ENCODE measurements at regions not wholly inside any gene's neighbourhood (a gene's known extent, or its start where the extent isn't known, plus 50 kb on each side); places are given as distances from the start of the nearest gene placed in this dataset.
"Not testable (repeated sequence)": the region's sequence is repeated elsewhere in the genome, so short reads cannot be mapped to it uniquely, and the experiment has no call there.

DNA sequence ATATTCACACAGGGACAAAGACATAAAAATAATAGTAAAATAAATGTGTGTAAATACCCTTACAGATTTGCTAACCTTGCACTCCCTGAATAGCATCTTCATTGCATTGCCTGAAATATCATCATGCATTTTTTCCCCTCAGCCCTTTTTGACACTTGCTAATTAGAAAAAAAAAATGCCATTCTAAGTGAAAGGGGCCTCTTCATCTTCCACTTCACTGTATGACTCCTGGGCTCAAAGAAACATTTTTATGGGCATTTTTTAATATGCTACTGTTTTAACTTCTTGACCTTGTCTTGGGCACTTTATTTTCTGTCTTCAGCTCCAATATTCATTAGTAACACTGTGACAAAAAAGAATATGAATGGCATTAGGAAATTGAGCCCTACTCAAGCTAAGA, 1424.4 kb downstream of the CDH8 start:
- H3K9ac ChIP-seq (ENCODE audit: low read depth in 1 of 2, low read length in 2 of 2), result no peak overlapping the region
- H3K36me3 ChIP-seq (ENCODE audit: control insufficient read depth in 1 of 2, insufficient read depth in 2 of 2, low read length in 2 of 2), result no peaks in the 10 kb centered on the region
- no peak overlapping the region for H3K27ac ChIP-seq (ENCODE audit: low read depth, low read length)
- no peak overlapping the region for H3K4me3 ChIP-seq (ENCODE audit: low read depth in 1 of 2, low read length in 2 of 2)
- H3K4me1 ChIP-seq (ENCODE audit: control insufficient read depth in 1 of 2, insufficient read depth in 2 of 2, low read length in 2 of 2), result no peaks in the 10 kb centered on the region
- H3K27me3 ChIP-seq (ENCODE audit: control insufficient read depth in 1 of 2, insufficient read depth in 2 of 2, low read length in 2 of 2), result no peaks in the 10 kb centered on the region
- H3K9me3 ChIP-seq (ENCODE audit: control insufficient read depth in 1 of 2, low read length in 2 of 2), result peaks cover 0 to 4% of the 10 kb centered on the region in 2 donors

DNA sequence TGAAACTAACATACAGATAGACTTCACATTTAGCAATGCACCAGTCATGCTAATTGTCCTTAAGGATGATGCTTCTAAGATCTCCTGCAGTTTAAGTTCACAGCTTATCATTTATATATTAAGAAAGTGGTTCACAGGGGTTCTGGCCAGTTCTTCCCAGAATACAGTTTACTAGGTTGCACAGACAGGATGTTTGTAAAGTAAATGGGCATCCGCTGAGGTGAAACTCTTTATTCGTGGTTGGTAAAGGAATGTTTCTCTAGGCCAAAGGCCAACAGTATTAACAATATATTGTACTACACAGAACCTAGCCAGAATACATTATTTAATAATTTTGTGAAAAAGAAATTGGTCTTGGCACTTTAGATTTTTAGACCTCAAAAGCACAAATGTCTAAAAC, 1427.3 kb downstream of the CDH8 start:
- H3K27ac ChIP-seq (ENCODE audit: low read depth, low read length), result no peak overlapping the region
- H3K9ac ChIP-seq (ENCODE audit: low read depth in 1 of 2, low read length in 2 of 2), result no peak overlapping the region
- peaks cover 0 to 3% of the 10 kb centered on the region in 2 donors for H3K9me3 ChIP-seq (ENCODE audit: control insufficient read depth in 1 of 2, low read length in 2 of 2)
- no peak overlapping the region for H3K4me3 ChIP-seq (ENCODE audit: low read depth in 1 of 2, low read length in 2 of 2)
- no peaks in the 10 kb centered on the region for H3K27me3 ChIP-seq (ENCODE audit: control insufficient read depth in 1 of 2, insufficient read depth in 2 of 2, low read length in 2 of 2)
- H3K36me3 ChIP-seq (ENCODE audit: control insufficient read depth in 1 of 2, insufficient read depth in 2 of 2, low read length in 2 of 2), result no peaks in the 10 kb centered on the region
- H3K4me1 ChIP-seq (ENCODE audit: control insufficient read depth in 1 of 2, insufficient read depth in 2 of 2, low read length in 2 of 2), result no peaks in the 10 kb centered on the region

DNA sequence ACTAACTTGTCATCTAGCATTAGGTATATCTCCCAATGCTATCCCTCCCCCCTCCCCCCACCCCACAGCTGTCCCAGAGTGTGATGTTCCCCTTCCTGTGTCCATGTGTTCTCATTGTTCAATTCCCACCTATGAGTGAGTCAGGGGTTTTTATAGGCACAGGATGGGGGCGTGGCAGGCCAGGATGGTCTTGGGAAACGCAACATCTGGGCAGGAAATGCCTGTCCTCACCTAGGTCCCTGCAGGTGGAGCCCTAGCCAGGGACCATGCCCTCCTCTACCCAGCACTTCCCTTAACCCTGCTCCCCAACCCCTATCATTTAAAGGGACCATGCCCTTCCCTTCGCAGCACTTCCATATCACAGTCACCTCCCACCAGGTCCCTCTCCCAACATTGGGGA, 1430.6 kb downstream of the CDH8 start:
- not testable (repeated sequence) for H3K27me3 ChIP-seq (ENCODE audit: control insufficient read depth in 1 of 2, insufficient read depth in 2 of 2, low read length in 2 of 2); H3K9ac ChIP-seq (ENCODE audit: low read depth in 1 of 2, low read length in 2 of 2); H3K27ac ChIP-seq (ENCODE audit: low read depth, low read length); H3K4me3 ChIP-seq (ENCODE audit: low read depth in 1 of 2, low read length in 2 of 2); H3K36me3 ChIP-seq (ENCODE audit: control insufficient read depth in 1 of 2, insufficient read depth in 2 of 2, low read length in 2 of 2); H3K4me1 ChIP-seq (ENCODE audit: control insufficient read depth in 1 of 2, insufficient read depth in 2 of 2, low read length in 2 of 2); H3K9me3 ChIP-seq (ENCODE audit: control insufficient read depth in 1 of 2, low read length in 2 of 2)

DNA sequence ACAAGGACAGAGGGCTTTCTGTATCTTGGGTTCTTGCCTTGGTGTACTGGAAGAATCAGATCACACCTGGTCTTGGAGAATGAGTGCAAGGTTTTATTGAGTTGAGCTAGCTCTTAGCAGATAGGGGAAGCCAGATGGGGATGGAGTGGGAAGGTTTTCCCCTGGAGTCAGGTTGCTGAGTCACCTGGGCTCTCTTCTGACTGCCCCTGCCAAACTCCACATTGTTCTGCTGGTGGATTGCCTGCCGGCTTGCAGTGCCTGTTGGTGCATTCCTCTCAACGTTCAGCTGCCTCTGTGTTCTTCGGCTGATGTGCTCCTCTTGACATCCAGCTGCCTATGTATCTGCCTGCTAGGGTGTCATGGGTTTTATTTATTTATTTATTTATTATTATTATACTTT, 1431.1 kb downstream of the CDH8 start:
- H3K36me3 ChIP-seq (ENCODE audit: control insufficient read depth in 1 of 2, insufficient read depth in 2 of 2, low read length in 2 of 2), result no peaks in the 10 kb centered on the region
- no peaks in the 10 kb centered on the region for H3K4me1 ChIP-seq (ENCODE audit: control insufficient read depth in 1 of 2, insufficient read depth in 2 of 2, low read length in 2 of 2)
- H3K27me3 ChIP-seq (ENCODE audit: control insufficient read depth in 1 of 2, insufficient read depth in 2 of 2, low read length in 2 of 2), result no peaks in the 10 kb centered on the region
- no peak overlapping the region for H3K4me3 ChIP-seq (ENCODE audit: low read depth in 1 of 2, low read length in 2 of 2)
- no peak overlapping the region for H3K9ac ChIP-seq (ENCODE audit: low read depth in 1 of 2, low read length in 2 of 2)
- H3K9me3 ChIP-seq (ENCODE audit: control insufficient read depth in 1 of 2, low read length in 2 of 2), result peaks cover 0 to 3% of the 10 kb centered on the region in 2 donors
- H3K27ac ChIP-seq (ENCODE audit: low read depth, low read length), result no peak overlapping the region

DNA sequence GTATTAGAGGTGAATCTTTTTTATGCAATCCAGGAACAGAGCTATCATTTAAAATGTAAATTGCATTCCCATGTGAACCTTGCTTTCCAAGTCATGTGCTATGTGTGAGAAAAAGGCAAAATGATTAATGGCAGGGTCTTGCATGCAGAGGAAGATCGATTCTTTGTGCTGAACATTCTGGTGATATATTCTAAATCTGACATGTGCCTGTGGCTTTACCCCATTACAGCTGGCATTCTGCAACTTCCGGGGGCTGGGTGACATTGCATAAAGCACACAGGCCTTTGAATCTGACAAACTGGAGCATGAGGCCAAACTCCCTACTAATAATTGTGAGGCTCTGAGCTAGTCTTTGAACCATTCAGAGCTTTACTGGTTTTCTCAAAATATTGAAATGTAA, 1449.7 kb downstream of the CDH8 start:
- no peaks in the 10 kb centered on the region for H3K4me1 ChIP-seq (ENCODE audit: control insufficient read depth in 1 of 2, insufficient read depth in 2 of 2, low read length in 2 of 2)
- peaks cover 0 to 8% of the 10 kb centered on the region in 2 donors for H3K9me3 ChIP-seq (ENCODE audit: control insufficient read depth in 1 of 2, low read length in 2 of 2)
- no peaks in the 10 kb centered on the region for H3K27me3 ChIP-seq (ENCODE audit: control insufficient read depth in 1 of 2, insufficient read depth in 2 of 2, low read length in 2 of 2)
- no peak overlapping the region for H3K4me3 ChIP-seq (ENCODE audit: low read depth in 1 of 2, low read length in 2 of 2)
- no peak overlapping the region for H3K27ac ChIP-seq (ENCODE audit: low read depth, low read length)
- H3K9ac ChIP-seq (ENCODE audit: low read depth in 1 of 2, low read length in 2 of 2), result no peak overlapping the region
- H3K36me3 ChIP-seq (ENCODE audit: control insufficient read depth in 1 of 2, insufficient read depth in 2 of 2, low read length in 2 of 2), result no peaks in the 10 kb centered on the region

DNA sequence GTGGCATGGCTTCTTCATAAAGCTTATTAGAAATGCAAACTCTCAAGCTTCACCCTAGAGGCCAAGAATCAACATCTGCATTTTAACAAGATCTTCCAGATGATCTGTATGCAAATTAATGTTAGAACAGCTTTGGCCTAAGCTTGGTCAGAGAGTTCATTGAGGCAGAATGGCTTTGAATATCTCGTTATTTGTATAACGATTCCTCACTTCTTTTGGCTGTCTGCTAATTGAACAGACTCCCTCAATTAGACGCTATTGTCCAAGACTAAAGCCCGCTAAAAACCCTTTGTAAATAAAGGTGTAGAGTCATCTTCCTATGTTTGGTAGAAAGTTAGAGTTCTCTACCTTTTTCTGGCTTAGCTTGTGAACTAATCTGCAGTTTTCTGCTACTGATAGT, 1453.7 kb downstream of the CDH8 start:
- H3K9me3 ChIP-seq (ENCODE audit: control insufficient read depth in 1 of 2, low read length in 2 of 2), result peaks cover 0 to 4% of the 10 kb centered on the region in 2 donors
- no peak overlapping the region for H3K9ac ChIP-seq (ENCODE audit: low read depth in 1 of 2, low read length in 2 of 2)
- no peak overlapping the region for H3K4me3 ChIP-seq (ENCODE audit: low read depth in 1 of 2, low read length in 2 of 2)
- no peaks in the 10 kb centered on the region for H3K36me3 ChIP-seq (ENCODE audit: control insufficient read depth in 1 of 2, insufficient read depth in 2 of 2, low read length in 2 of 2)
- H3K27ac ChIP-seq (ENCODE audit: low read depth, low read length), result no peak overlapping the region
- H3K27me3 ChIP-seq (ENCODE audit: control insufficient read depth in 1 of 2, insufficient read depth in 2 of 2, low read length in 2 of 2), result no peaks in the 10 kb centered on the region
- no peaks in the 10 kb centered on the region for H3K4me1 ChIP-seq (ENCODE audit: control insufficient read depth in 1 of 2, insufficient read depth in 2 of 2, low read length in 2 of 2)

DNA sequence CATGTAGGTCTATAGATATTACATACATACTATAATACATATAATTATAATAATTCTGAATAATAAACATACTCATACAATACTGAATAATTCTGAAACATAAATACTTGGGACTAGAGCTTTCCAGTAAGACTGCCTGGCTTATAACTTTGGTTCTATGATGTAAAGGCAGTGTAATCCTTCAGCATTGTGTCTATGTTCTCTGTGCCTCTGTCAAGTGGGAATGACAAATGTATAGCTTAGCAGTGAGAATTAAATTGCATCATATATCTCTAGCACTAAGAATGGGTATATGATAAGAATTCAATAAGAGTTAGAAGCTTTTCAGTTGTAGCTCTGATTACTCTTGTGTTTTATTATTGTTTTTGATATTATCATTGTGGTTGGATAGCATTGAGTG, 1469.3 kb downstream of the CDH8 start:
- Histone ChIP-seq H3K4me1 (ENCODE audit: control insufficient read depth in 1 of 2, insufficient read depth in 2 of 2, low read length in 2 of 2) (no peaks in the 10 kb centered on the region), H3K9me3 (ENCODE audit: control insufficient read depth in 1 of 2, low read length in 2 of 2) (peaks cover 3 to 22% of the 10 kb centered on the region in 2 donors), H3K27me3 (ENCODE audit: control insufficient read depth in 1 of 2, insufficient read depth in 2 of 2, low read length in 2 of 2) (no peaks in the 10 kb centered on the region), H3K9ac (ENCODE audit: low read depth in 1 of 2, low read length in 2 of 2) (no peak overlapping the region), H3K27ac (ENCODE audit: low read depth, low read length) (no peak overlapping the region), H3K4me3 (ENCODE audit: low read depth in 1 of 2, low read length in 2 of 2) (no peak overlapping the region), H3K36me3 (ENCODE audit: control insufficient read depth in 1 of 2, insufficient read depth in 2 of 2, low read length in 2 of 2) (no peaks in the 10 kb centered on the region)

DNA sequence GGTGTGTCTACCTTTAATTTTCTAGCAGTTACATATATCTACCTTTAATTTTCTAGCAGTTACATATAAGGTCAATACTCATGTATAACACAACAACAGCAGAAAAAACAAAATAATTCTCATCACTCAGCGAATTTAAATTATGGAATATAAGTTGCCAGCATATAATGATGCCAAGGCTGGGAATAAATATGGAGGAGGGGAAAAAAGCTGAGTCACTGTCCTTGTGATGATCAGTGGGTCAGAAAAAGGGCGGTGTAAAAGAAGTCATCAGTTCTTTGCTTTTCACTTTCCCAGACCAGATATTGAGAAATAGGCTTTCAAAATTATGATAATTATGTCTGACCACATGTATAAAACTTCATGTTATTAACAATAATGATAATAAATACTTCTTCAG, 1471.7 kb downstream of the CDH8 start:
- Histone ChIP-seq H3K4me3 (ENCODE audit: low read depth in 1 of 2, low read length in 2 of 2) (no peak overlapping the region), H3K9ac (ENCODE audit: low read depth in 1 of 2, low read length in 2 of 2) (no peak overlapping the region), H3K27me3 (ENCODE audit: control insufficient read depth in 1 of 2, insufficient read depth in 2 of 2, low read length in 2 of 2) (no peaks in the 10 kb centered on the region), H3K36me3 (ENCODE audit: control insufficient read depth in 1 of 2, insufficient read depth in 2 of 2, low read length in 2 of 2) (no peaks in the 10 kb centered on the region), H3K9me3 (ENCODE audit: control insufficient read depth in 1 of 2, low read length in 2 of 2) (peaks cover 3 to 22% of the 10 kb centered on the region in 2 donors), H3K4me1 (ENCODE audit: control insufficient read depth in 1 of 2, insufficient read depth in 2 of 2, low read length in 2 of 2) (no peaks in the 10 kb centered on the region), H3K27ac (ENCODE audit: low read depth, low read length) (no peak overlapping the region)

DNA sequence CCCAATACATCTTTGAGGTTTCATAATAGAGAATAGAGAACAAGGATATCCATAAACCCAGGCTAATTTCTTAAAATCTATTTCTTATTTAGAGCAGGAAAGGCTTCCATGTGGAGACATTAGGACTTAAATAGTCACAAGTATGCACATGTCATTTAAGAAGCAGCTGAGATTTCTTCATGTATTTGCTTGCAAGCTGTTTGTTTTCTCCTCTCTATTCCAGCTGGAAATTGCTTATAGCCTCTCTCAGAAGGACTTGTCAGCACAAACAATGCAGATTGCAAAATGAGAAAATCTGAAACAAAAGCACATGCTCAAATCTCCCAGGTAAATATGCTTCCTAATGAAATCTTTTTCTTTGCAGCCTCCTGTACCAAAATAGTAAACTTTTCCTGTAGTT, 1473.1 kb downstream of the CDH8 start:
- Histone ChIP-seq H3K27me3 (ENCODE audit: control insufficient read depth in 1 of 2, insufficient read depth in 2 of 2, low read length in 2 of 2) (no peaks in the 10 kb centered on the region), H3K9ac (ENCODE audit: low read depth in 1 of 2, low read length in 2 of 2) (no peak overlapping the region), H3K36me3 (ENCODE audit: control insufficient read depth in 1 of 2, insufficient read depth in 2 of 2, low read length in 2 of 2) (no peaks in the 10 kb centered on the region), H3K4me1 (ENCODE audit: control insufficient read depth in 1 of 2, insufficient read depth in 2 of 2, low read length in 2 of 2) (no peaks in the 10 kb centered on the region), H3K9me3 (ENCODE audit: control insufficient read depth in 1 of 2, low read length in 2 of 2) (peaks cover 10 to 18% of the 10 kb centered on the region in 2 donors), H3K27ac (ENCODE audit: low read depth, low read length) (no peak overlapping the region), H3K4me3 (ENCODE audit: low read depth in 1 of 2, low read length in 2 of 2) (no peak overlapping the region)

DNA sequence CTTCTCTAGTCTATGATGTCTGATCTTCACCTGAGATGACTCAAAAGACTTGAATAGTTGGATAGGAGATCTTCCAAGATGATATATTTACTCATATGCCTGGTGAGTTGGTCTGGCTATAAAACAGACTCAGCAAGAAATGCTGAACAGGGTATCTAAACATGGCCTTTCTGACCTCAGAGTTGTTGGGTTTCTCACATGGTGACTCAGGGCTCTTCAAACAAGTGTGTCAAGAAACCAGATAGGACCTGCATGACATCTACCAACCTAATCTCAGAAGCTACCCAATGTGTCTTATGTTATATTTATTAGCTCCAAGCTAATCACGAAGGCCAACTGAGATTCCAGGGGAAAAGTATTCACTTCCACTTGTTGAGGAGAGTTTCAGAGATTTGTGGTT, 1477.3 kb downstream of the CDH8 start:
- Histone ChIP-seq H3K9ac (ENCODE audit: low read depth in 1 of 2, low read length in 2 of 2) (no peak overlapping the region), H3K27me3 (ENCODE audit: control insufficient read depth in 1 of 2, insufficient read depth in 2 of 2, low read length in 2 of 2) (no peaks in the 10 kb centered on the region), H3K4me1 (ENCODE audit: control insufficient read depth in 1 of 2, insufficient read depth in 2 of 2, low read length in 2 of 2) (no peaks in the 10 kb centered on the region), H3K4me3 (ENCODE audit: low read depth in 1 of 2, low read length in 2 of 2) (no peak overlapping the region), H3K9me3 (ENCODE audit: control insufficient read depth in 1 of 2, low read length in 2 of 2) (peaks cover 6 to 13% of the 10 kb centered on the region in 2 donors), H3K36me3 (ENCODE audit: control insufficient read depth in 1 of 2, insufficient read depth in 2 of 2, low read length in 2 of 2) (no peaks in the 10 kb centered on the region), H3K27ac (ENCODE audit: low read depth, low read length) (no peak overlapping the region)

DNA sequence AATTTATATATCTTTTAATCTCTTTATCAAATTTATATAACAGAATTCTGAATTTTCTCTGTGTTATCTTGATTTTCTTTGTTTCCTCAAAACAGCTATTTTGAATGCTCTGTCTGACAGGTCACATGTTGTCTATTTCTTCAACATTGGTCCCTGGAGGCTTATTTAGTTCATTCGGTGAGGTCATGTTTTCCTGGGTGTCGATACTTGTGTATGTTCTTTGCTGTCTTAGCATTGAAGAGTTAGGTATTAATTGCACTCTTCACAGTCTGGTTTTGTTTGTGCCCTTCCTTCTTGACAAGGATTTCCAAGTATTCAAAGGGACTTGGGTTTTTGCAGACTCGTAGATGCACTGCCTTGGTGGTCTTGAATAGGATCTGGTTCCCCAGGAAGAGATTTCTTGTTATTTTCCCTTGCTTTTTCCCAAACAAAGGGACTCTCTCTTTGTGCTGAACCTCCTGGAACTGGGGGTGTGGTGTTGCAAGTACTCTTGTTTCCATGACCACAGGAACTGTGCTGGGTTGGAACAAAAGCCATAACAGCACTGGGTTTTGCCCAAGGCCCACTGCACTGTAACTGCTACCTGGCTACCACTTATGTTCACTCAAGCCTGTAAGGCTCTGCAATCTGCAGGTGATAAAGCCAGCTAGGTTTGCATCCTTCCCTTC, 1483.0 kb downstream of the CDH8 start:
- Histone ChIP-seq H3K9ac (ENCODE audit: low read depth in 1 of 2, low read length in 2 of 2) (no peak overlapping the region), H3K36me3 (ENCODE audit: control insufficient read depth in 1 of 2, insufficient read depth in 2 of 2, low read length in 2 of 2) (no peaks in the 10 kb centered on the region), H3K27ac (ENCODE audit: low read depth, low read length) (no peak overlapping the region), H3K4me3 (ENCODE audit: low read depth in 1 of 2, low read length in 2 of 2) (no peak overlapping the region), H3K9me3 (ENCODE audit: control insufficient read depth in 1 of 2, low read length in 2 of 2) (peaks cover 0 to 10% of the 10 kb centered on the region in 2 donors), H3K4me1 (ENCODE audit: control insufficient read depth in 1 of 2, insufficient read depth in 2 of 2, low read length in 2 of 2) (no peaks in the 10 kb centered on the region), H3K27me3 (ENCODE audit: control insufficient read depth in 1 of 2, insufficient read depth in 2 of 2, low read length in 2 of 2) (no peaks in the 10 kb centered on the region)

All from duodenal mucosa (tissue), 2 donors.